MCF 10A (cell line): ENCODE measurements at regions not wholly inside any gene's neighbourhood (a gene's known extent, or its start where the extent isn't known, plus 50 kb on each side); places are given as distances from the start of the nearest gene placed in this dataset.
A peak's percentile ranks its signal among the peaks of the same experiment; 100 is the strongest.

Experiments
- BruUV-seq: library from RNA; stranded (reverse); fragments of 400-500 nt; replicated peaks from 2 replicates; lab custom pipeline; 2021; lab: Mats Ljungman, UMichigan
- CTCF ChIA-PET: fragments of 300-600 bp; sonication (Branson Sonifier 250); formaldehyde crosslinking; extraction: SDS; loops from one replicate; lab custom pipeline; 2021; ENCODE audit warnings: antibody characterized with exemption, inconsistent platforms; lab: Yijun Ruan, JAX
- POLR2A ChIA-PET: fragments of 300-600, 350-650 bp; sonication (Branson Sonifier 250); formaldehyde crosslinking; extraction: SDS; loops from one replicate; lab custom pipeline; 2020; ENCODE audit warnings: antibody characterized with exemption, inconsistent platforms; lab: Yijun Ruan, JAX
- DNase-seq: peaks from one replicate; pipeline ENCODE4 v3.0.0-alpha.2; 2018; ENCODE audit not compliant: unreplicated experiment
- H3K27ac Mint-ChIP-seq: one replicate; pipeline ENCODE4 v1.8.0; 2022; ENCODE audit warnings: mild to moderate bottlenecking, low read depth, mixed read lengths; ENCODE audit not compliant: unreplicated experiment
- H3K27me3 Mint-ChIP-seq: one replicate; pipeline ENCODE4 v1.8.0; 2022; ENCODE audit warnings: mixed read lengths; ENCODE audit not compliant: insufficient read depth, unreplicated experiment
- H3K36me3 Mint-ChIP-seq: one replicate; pipeline ENCODE4 v1.8.0; 2022; ENCODE audit warnings: mild to moderate bottlenecking, moderate library complexity, mixed read lengths; ENCODE audit not compliant: insufficient read depth, unreplicated experiment
- H3K4me1 Mint-ChIP-seq: one replicate; pipeline ENCODE4 v1.8.0; 2022; ENCODE audit warnings: mixed read lengths; ENCODE audit not compliant: insufficient read depth, unreplicated experiment
- H3K4me3 Mint-ChIP-seq: one replicate; pipeline ENCODE4 v1.8.0; 2022; ENCODE audit warnings: mild to moderate bottlenecking, moderate library complexity, mixed read lengths; ENCODE audit not compliant: unreplicated experiment
- H3K9me3 Mint-ChIP-seq: one replicate; pipeline ENCODE4 v1.8.0; 2022; ENCODE audit warnings: mixed read lengths; ENCODE audit not compliant: unreplicated experiment
- intact Hi-C: fragments of 100-400 bp; cut with micrococcal nuclease; formaldehyde crosslinking; loops from 2 replicates; pipeline ENCODE4 v1.14.1; 2022
- TF ChIP-seq, protein P1 (sequence below): fragments of 200-600 bp; IDR thresholded peaks from one replicate; pipeline ENCODE4 v1.8.0; 2022; ENCODE audit warnings: antibody characterized with exemption, mild to moderate bottlenecking; ENCODE audit not compliant: unreplicated experiment

GRCh38 chr16:86353148-86353547 lies 157.2 kb upstream of the FOXF1 start:
- peak; percentile 91 for DNase-seq
- Mint-ChIP-seq H3K9me3 (peaks cover 10% of the 10 kb centered on the region), H3K27ac (no peak overlapping the region), H3K4me3 (no peak overlapping the region), H3K27me3 (no peaks in the 10 kb centered on the region), H3K4me1 (peaks cover 39% of the 10 kb centered on the region), H3K36me3 (no peaks in the 10 kb centered on the region)
- ChIA-PET POLR2A (no interaction called here), CTCF (interaction anchor here (0.9 kb wide), 1 partner anchor 165 kb away, joined by 3 read pairs; no protein-coding TSS in a partner anchor)
- TF ChIP-seq, protein P1, sequence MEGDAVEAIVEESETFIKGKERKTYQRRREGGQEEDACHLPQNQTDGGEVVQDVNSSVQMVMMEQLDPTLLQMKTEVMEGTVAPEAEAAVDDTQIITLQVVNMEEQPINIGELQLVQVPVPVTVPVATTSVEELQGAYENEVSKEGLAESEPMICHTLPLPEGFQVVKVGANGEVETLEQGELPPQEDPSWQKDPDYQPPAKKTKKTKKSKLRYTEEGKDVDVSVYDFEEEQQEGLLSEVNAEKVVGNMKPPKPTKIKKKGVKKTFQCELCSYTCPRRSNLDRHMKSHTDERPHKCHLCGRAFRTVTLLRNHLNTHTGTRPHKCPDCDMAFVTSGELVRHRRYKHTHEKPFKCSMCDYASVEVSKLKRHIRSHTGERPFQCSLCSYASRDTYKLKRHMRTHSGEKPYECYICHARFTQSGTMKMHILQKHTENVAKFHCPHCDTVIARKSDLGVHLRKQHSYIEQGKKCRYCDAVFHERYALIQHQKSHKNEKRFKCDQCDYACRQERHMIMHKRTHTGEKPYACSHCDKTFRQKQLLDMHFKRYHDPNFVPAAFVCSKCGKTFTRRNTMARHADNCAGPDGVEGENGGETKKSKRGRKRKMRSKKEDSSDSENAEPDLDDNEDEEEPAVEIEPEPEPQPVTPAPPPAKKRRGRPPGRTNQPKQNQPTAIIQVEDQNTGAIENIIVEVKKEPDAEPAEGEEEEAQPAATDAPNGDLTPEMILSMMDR: no peak
- no TSS peak for BruUV-seq
- intact Hi-C loops: no loop called here

DNA sequence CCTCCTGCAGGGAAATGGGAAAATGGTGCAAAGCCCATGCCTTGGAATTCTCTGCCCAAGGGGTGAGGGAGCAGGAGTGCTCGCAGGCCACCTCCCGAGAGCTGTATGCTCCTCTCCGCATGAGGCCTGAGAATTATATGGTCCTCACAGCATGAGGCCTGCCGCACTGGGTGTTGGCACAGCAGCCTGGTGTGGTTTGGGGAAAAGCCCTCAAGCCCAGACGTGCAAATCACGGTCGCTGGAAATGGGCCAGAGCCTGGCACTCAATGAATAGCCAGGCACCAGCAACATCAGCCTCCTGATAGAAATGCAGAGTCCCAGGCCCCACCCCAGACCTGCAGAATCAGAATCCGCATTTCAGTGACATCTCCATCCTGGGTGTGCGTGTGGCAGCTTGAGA lies 156.4 kb upstream of the FOXF1 start:
- CTCF ChIA-PET: interaction anchor here (0.8 to 0.9 kb wide), 2 partner anchors 9 to 164 kb away, joined by 3 read pairs; no protein-coding TSS in a partner anchor
- intact Hi-C loops: no loop called here
- Mint-ChIP-seq H3K9me3 (peaks cover 10% of the 10 kb centered on the region), H3K4me3 (no peak overlapping the region), H3K4me1 (peaks cover 39% of the 10 kb centered on the region), H3K27ac (no peak overlapping the region), H3K36me3 (no peaks in the 10 kb centered on the region), H3K27me3 (no peaks in the 10 kb centered on the region)
- BruUV-seq: no TSS peak
- POLR2A ChIA-PET: no interaction called here
- TF ChIP-seq, protein P1: no peak
- DNase-seq: peak; percentile 79

GRCh38 chr16:86354641-86355513 lies 155.4 kb upstream of the FOXF1 start:
- ChIA-PET CTCF (interaction anchor here (0.5 kb wide), 2 partner anchors 12 to 28 kb away, joined by 3 to 4 read pairs; no protein-coding TSS in a partner anchor), POLR2A (no interaction called here)
- DNase-seq: peak; percentile 22
- Mint-ChIP-seq H3K27me3 (no peaks in the 10 kb centered on the region), H3K27ac (no peak overlapping the region), H3K36me3 (no peaks in the 10 kb centered on the region), H3K4me1 (peaks cover 39% of the 10 kb centered on the region), H3K9me3 (peaks cover 10% of the 10 kb centered on the region), H3K4me3 (no peak overlapping the region)
- TF ChIP-seq, protein P1: no peak
- BruUV-seq: no TSS peak
- intact Hi-C loops: no loop called here

- POLR2A ChIA-PET: no interaction called here
- peaks cover 10% of the 10 kb centered on the region for H3K9me3 Mint-ChIP-seq
- H3K4me1 Mint-ChIP-seq: peaks cover 39% of the 10 kb centered on the region
- no peak overlapping the region for H3K4me3 Mint-ChIP-seq
- TF ChIP-seq, protein P1: no peak
- CTCF ChIA-PET: interaction anchor here (0.5 kb wide), 1 partner anchor 13 kb away, joined by 3 read pairs; no protein-coding TSS in a partner anchor
- BruUV-seq: no TSS peak
- intact Hi-C loops: no loop called here
- no peak overlapping the region for H3K27ac Mint-ChIP-seq
- H3K36me3 Mint-ChIP-seq: no peaks in the 10 kb centered on the region
- no peaks in the 10 kb centered on the region for H3K27me3 Mint-ChIP-seq
- peak; percentile 61 for DNase-seq
These were observed 154.8 kb upstream of the FOXF1 start for GRCh38 chr16:86355531-86355930.
